HepG2 (cell line): ENCODE measurements at regions not wholly inside any gene's neighbourhood (a gene's known extent, or its start where the extent isn't known, plus 50 kb on each side); places are given as distances from the start of the nearest gene placed in this dataset.
A peak's percentile ranks its signal among the peaks of the same experiment; 100 is the strongest.

ENCODE experiments used
- BRD4 ChIP-seq: sonication (generic); formaldehyde crosslinking; IDR thresholded peaks from 2 replicates; pipeline ENCODE4 v1.4.0; 2020; ENCODE audit warnings: missing genetic modification reagents
- CHCHD3 ChIP-seq: sonication (generic); formaldehyde crosslinking; IDR thresholded peaks from 2 replicates; pipeline ENCODE4 v1.8.0; 2022; ENCODE audit warnings: mild to moderate bottlenecking, missing genetic modification reagents, moderate library complexity
- DNMT1 ChIP-seq: sonication (generic); formaldehyde crosslinking; IDR thresholded peaks from 2 replicates; pipeline ENCODE4 v1.5.1; 2020; ENCODE audit warnings: mild to moderate bottlenecking, missing genetic modification reagents
- E2F5 ChIP-seq: sonication (generic); formaldehyde crosslinking; conservative IDR thresholded peaks from 2 replicates; pipeline ENCODE4 v1.4.0; 2020; ENCODE audit warnings: missing genetic modification reagents
- HMGA1 ChIP-seq: sonication (generic); formaldehyde crosslinking; conservative IDR thresholded peaks from 2 replicates; pipeline ENCODE4 v1.4.0; 2020; ENCODE audit warnings: missing genetic modification reagents
- JARID2 ChIP-seq: sonication (generic); formaldehyde crosslinking; IDR thresholded peaks from 2 replicates; pipeline ENCODE4 v1.8.1; 2023; ENCODE audit warnings: missing genetic modification reagents, inconsistent platforms; ENCODE audit not compliant: insufficient replicate concordance
- MAZ ChIP-seq, 2 experiments: sonication (generic) in 1 of 2; formaldehyde crosslinking in 1 of 2; IDR thresholded peaks; 2 replicates each; pipeline versions ENCODE4 v1.5.0 to v1.6.1; 2012 to 2020; ENCODE audit warnings: low read depth in 2 of 2, mild to moderate bottlenecking in 2 of 2, borderline replicate concordance in 1 of 2, improper control_type of control experiment in 1 of 2, low read length in 1 of 2, missing genetic modification reagents in 1 of 2, moderate library complexity in 1 of 2
- MED1 ChIP-seq: sonication (generic); formaldehyde crosslinking; IDR thresholded peaks from 2 replicates; pipeline ENCODE4 v1.4.0; 2020; ENCODE audit warnings: missing genetic modification reagents
- MTA3 ChIP-seq: sonication (generic); formaldehyde crosslinking; IDR thresholded peaks from 2 replicates; pipeline ENCODE4 v1.4.0; 2020; ENCODE audit warnings: missing genetic modification reagents
- MXI1 ChIP-seq: IDR thresholded peaks from 3 replicates; pipeline ENCODE4 v1.6.1; 2012; ENCODE audit warnings: low read depth, low read length, inconsistent platforms, borderline replicate concordance
- NFE2L2 ChIP-seq: fragments of 150-350 bp; IDR thresholded peaks from 2 replicates; pipeline ENCODE4 v1.6.1; 2014; ENCODE audit warnings: low read length
- POGK ChIP-seq: sonication (generic); formaldehyde crosslinking; conservative IDR thresholded peaks from 2 replicates; pipeline ENCODE4 v1.8.0; 2022; ENCODE audit warnings: mild to moderate bottlenecking, moderate library complexity, missing genetic modification reagents
- POLR2AphosphoS5 ChIP-seq: IDR thresholded peaks from 2 replicates; pipeline ENCODE4 v1.6.1; 2012; ENCODE audit warnings: low read depth, low read length
- RFX5 ChIP-seq: IDR thresholded peaks from 2 replicates; pipeline ENCODE4 v1.6.1; 2011; ENCODE audit warnings: low read depth, low read length, improper control_type of control experiment
- SMAD9 ChIP-seq: sonication (generic); formaldehyde crosslinking; IDR thresholded peaks from 2 replicates; pipeline ENCODE4 v1.5.1; 2020; ENCODE audit warnings: mild to moderate bottlenecking, missing genetic modification reagents
- SP5 ChIP-seq: IDR thresholded peaks from 2 replicates; pipeline ENCODE4 v1.6.1; 2016; ENCODE audit warnings: low read depth, borderline replicate concordance
- SRSF1 ChIP-seq: fragments of 200-400 bp; formaldehyde crosslinking; optimal IDR thresholded peaks from 2 replicates; pipeline ENCODE3; 2017; ENCODE audit warnings: mild to moderate bottlenecking, low read depth, low read length, moderate library complexity
- TBX2 ChIP-seq: sonication (generic); formaldehyde crosslinking; IDR thresholded peaks from 2 replicates; pipeline ENCODE4 v1.5.0; 2020; ENCODE audit warnings: missing genetic modification reagents, mild to moderate bottlenecking, borderline replicate concordance
- THAP9 ChIP-seq: sonication (generic); formaldehyde crosslinking; IDR thresholded peaks from 2 replicates; pipeline ENCODE4; 2020; ENCODE audit warnings: missing genetic modification reagents, mild to moderate bottlenecking, borderline replicate concordance
- YY1 ChIP-seq: IDR thresholded peaks from 2 replicates; pipeline ENCODE4 v1.6.1; 2011; ENCODE audit warnings: low read length, low read depth, moderate library complexity, mild to moderate bottlenecking; ENCODE audit not compliant: insufficient read depth, insufficient replicate concordance
- ZBTB3 ChIP-seq: sonication (generic); formaldehyde crosslinking; IDR thresholded peaks from 2 replicates; pipeline ENCODE4 v1.4.0; 2020; ENCODE audit warnings: low read depth, mild to moderate bottlenecking, moderate library complexity, missing genetic modification reagents, borderline replicate concordance
- ZKSCAN8 ChIP-seq: IDR thresholded peaks from 2 replicates; pipeline ENCODE4 v1.6.1; 2016; ENCODE audit warnings: borderline replicate concordance, missing genetic modification reagents, missing compliant biosample characterization
- ZNF17 ChIP-seq: sonication (generic); formaldehyde crosslinking; IDR thresholded peaks from 2 replicates; pipeline ENCODE4 v1.5.0; 2020; ENCODE audit warnings: mild to moderate bottlenecking, missing genetic modification reagents
- ZNF207 ChIP-seq: fragments of 450-650 bp; IDR thresholded peaks from 2 replicates; pipeline ENCODE4 v1.6.1; 2016; ENCODE audit warnings: antibody characterized with exemption, borderline replicate concordance
- ZNF737 ChIP-seq: sonication (generic); formaldehyde crosslinking; IDR thresholded peaks from 2 replicates; pipeline ENCODE4 v1.5.0; 2020; ENCODE audit warnings: missing genetic modification reagents, mild to moderate bottlenecking, borderline replicate concordance
- ZNF777 ChIP-seq: sonication (generic); formaldehyde crosslinking; IDR thresholded peaks from 2 replicates; pipeline ENCODE4 v1.4.0; 2020; ENCODE audit warnings: missing genetic modification reagents

DNA sequence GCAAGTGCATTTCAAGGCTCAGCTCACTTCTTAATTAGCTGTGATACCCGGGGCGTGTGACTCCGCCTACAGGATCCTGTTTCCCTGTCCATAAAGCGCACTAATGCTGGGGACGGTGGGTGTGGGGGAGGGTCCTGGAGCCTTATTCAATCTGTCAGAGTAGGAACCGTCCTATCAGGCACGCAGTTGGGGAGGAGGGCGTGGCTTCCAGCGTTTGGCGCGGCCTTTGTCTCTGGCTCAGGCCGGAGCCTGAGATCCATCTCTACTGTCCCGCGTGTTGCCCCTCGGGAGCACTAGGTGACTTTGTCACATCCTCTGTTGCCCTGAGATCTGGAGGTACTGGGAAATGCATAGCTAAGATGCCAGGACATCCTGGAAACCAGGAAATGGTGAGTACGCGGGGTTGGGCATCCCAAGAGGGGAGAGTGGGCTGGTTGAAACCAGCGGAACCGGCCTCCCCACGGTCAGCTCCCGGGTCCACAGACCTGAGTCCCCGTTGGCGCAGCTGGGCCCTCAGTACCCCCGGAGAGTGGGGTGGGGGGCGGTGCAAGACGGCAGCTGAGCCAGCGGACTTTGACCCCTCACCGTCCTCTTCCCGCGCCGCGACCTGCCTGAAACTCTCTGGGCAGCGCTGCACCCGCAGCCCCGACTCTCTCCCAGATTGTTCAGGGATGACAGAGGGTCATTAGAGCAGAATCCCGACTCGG is 104.4 kb upstream of the ZNF92 start (continued):
- TF ChIP-seq MTA3 (CRISPR knock-in tag) (no peak), E2F5 (CRISPR knock-in tag) (peak; percentile 63; the same call in 1 of the 2 replicates), CHCHD3 (no peak), SP5 (CRISPR knock-in tag) (peak; percentile 43; the same call in 1 of the 2 replicates), NFE2L2 (no peak), MXI1 (peak; percentile 89; the same call in 2 of the 3 replicates), SRSF1 (no peak), SMAD9 (CRISPR knock-in tag) (no peak), MAZ (IDR thresholded peaks at IDR 0.05; ENCODE audit: borderline replicate concordance, low read depth, low read length) (no peak), MAZ (CRISPR knock-in tag; IDR thresholded peaks at IDR 0.05; ENCODE audit: low read depth) (peak; percentile 78), ZBTB3 (CRISPR knock-in tag) (no peak), ZNF17 (CRISPR knock-in tag) (no peak), JARID2 (no peak), POLR2AphosphoS5 (peak; percentile 56; the same call in 1 of the 2 replicates), ZNF777 (no peak), DNMT1 (CRISPR knock-in tag) (no peak), THAP9 (CRISPR knock-in tag) (peak; percentile 60; the same call in 1 of the 2 replicates), BRD4 (CRISPR knock-in tag) (peak; percentile 52; the same call in 1 of the 2 replicates), YY1 (peak; percentile 29), MED1 (CRISPR knock-in tag) (no peak), TBX2 (peak; percentile 79), POGK (peak; percentile 74; the same call in 1 of the 2 replicates), ZKSCAN8 (CRISPR knock-in tag) (no peak), RFX5 (no peak), HMGA1 (no peak), ZNF737 (CRISPR knock-in tag) (no peak), ZNF207 (no peak)
